ENCODE measurements at regions not wholly inside any gene's neighbourhood (a gene's known extent, or its start where the extent isn't known, plus 50 kb on each side); places are given as distances from the start of the nearest gene placed in this dataset.

DNA sequence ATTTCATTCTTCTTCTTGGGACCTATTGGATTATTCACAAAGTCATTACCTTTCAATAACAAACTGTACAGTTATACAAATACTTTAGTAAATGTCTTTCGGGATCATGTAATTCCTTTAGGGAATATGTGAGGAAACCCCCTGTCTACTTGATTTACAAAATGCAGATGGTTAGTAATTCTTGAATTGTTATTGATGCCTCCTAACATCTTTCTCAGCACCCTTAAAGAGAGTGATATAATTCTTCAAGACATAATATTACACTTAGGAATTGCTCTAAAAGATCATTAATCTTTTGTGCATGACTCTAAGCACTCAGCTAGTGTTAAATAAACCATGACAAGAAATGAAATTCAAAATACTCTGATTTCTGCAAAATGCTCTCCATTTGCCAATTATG is 988.1 kb upstream of the HS3ST1 start:
- no peak overlapping the region for H2AFZ ChIP-seq
- DNase-seq: no peak
- no peaks in the 10 kb centered on the region for H4K20me1 ChIP-seq (ENCODE audit: insufficient read depth)
- CTCF ChIA-PET: no interaction called here
- no peak overlapping the region for H3K4me3 ChIP-seq
- no TSS peak for BruUV-seq (replicated peaks)
- intact Hi-C loops (cut with micrococcal nuclease; ENCODE audit: unreplicated experiment): no loop called here
- no peaks in the 10 kb centered on the region for H3F3A ChIP-seq (ENCODE audit: insufficient read depth, low read depth)
- TF ChIP-seq, protein P1, sequence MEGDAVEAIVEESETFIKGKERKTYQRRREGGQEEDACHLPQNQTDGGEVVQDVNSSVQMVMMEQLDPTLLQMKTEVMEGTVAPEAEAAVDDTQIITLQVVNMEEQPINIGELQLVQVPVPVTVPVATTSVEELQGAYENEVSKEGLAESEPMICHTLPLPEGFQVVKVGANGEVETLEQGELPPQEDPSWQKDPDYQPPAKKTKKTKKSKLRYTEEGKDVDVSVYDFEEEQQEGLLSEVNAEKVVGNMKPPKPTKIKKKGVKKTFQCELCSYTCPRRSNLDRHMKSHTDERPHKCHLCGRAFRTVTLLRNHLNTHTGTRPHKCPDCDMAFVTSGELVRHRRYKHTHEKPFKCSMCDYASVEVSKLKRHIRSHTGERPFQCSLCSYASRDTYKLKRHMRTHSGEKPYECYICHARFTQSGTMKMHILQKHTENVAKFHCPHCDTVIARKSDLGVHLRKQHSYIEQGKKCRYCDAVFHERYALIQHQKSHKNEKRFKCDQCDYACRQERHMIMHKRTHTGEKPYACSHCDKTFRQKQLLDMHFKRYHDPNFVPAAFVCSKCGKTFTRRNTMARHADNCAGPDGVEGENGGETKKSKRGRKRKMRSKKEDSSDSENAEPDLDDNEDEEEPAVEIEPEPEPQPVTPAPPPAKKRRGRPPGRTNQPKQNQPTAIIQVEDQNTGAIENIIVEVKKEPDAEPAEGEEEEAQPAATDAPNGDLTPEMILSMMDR (conservative IDR thresholded peaks at IDR 0.05): no peak
- TF ChIP-seq EZH2 (IDR thresholded peaks at IDR 0.05; ENCODE audit: low read depth): no peak
- H3K27ac ChIP-seq: no peak overlapping the region
- H3K9me2 ChIP-seq (ENCODE audit: insufficient read depth): no peaks in the 10 kb centered on the region
- no peaks in the 10 kb centered on the region for H3K4me1 ChIP-seq (replicated peaks; ENCODE audit: insufficient read depth)
- POLR2A ChIA-PET (ENCODE audit: unreplicated experiment): no interaction called here
- no peaks in the 10 kb centered on the region for H3K79me2 ChIP-seq (ENCODE audit: low read depth)
- H3K27me3 ChIP-seq (ENCODE audit: insufficient read depth, low read depth): no peaks in the 10 kb centered on the region
- no peaks in the 10 kb centered on the region for H3K36me3 ChIP-seq (ENCODE audit: low read depth)
- no peak overlapping the region for H3K4me2 ChIP-seq
- H3K9me3 ChIP-seq (ENCODE audit: insufficient read depth, low read depth): no peaks in the 10 kb centered on the region

DNA sequence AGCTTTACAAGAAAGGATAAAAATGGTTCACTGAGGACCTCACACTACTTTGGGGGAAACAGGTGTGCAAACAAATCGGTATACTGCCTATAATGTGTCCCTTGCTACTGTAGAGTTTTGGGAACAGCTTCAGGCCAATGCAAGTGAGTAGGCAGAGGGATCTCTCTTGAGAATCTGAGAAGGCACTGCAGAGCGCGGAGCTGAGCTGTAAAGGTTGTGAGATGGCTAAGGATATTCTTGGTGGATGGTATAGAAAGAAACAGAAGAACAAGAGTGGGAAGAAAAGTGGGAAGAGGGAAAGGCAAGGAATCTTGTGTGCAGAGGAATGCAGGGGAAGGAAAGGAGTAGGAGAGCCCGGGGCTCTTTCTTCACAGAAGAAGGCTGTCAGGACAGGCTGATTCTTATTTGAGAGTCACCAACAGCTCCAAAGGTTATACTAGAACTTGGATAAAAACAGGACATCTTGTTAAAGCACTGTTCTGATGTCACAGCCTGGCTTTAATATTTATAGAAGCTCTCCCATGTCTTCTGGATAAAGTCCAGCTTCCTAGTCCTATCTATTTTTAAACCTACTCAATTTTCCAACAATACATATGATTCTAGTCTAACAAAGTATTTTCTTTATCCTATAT is 985.6 kb upstream of the HS3ST1 start:
- Histone ChIP-seq H3K27me3 (ENCODE audit: insufficient read depth, low read depth) (no peaks in the 10 kb centered on the region), H3K4me1 (replicated peaks; ENCODE audit: insufficient read depth) (no peaks in the 10 kb centered on the region), H3K36me3 (ENCODE audit: low read depth) (no peaks in the 10 kb centered on the region), H3K9me3 (ENCODE audit: insufficient read depth, low read depth) (no peaks in the 10 kb centered on the region), H3K4me3 (no peak overlapping the region), H4K20me1 (ENCODE audit: insufficient read depth) (no peaks in the 10 kb centered on the region), H3K27ac (no peak overlapping the region), H3K4me2 (no peak overlapping the region), H3K9me2 (ENCODE audit: insufficient read depth) (no peaks in the 10 kb centered on the region), H3K79me2 (ENCODE audit: low read depth) (no peaks in the 10 kb centered on the region), H2AFZ (no peak overlapping the region), H3F3A (ENCODE audit: insufficient read depth, low read depth) (no peaks in the 10 kb centered on the region)
- CTCF ChIA-PET: no interaction called here
- no peak for DNase-seq
- POLR2A ChIA-PET (ENCODE audit: unreplicated experiment): interaction anchor here (0.6 kb wide), 1 partner anchor 471 kb away, joined by 6 read pairs; no protein-coding TSS in a partner anchor
- no TSS peak for BruUV-seq (replicated peaks)
- no peak for TF ChIP-seq EZH2 (IDR thresholded peaks at IDR 0.05; ENCODE audit: low read depth)
- TF ChIP-seq, protein P1 (conservative IDR thresholded peaks at IDR 0.05): no peak
- intact Hi-C loops (cut with micrococcal nuclease; ENCODE audit: unreplicated experiment): no loop called here

DNA sequence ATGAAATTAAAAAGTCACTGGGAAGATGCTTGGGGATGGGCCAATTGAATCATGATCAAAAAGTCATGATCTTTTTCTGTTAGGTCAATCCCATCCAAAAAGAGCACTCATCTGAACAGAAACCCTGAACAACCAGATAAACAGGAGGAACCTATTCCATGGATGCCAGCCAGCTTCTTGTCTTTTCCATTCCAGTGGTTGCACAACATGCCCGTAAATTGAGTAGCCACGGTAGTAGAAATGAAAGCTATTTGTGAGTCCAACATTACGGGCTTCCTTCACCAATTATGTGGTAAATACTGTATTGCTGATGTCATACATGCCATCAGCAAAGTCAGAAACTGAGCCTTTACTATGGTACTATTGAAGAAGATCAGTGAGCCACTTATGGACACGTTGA is 982.4 kb upstream of the HS3ST1 start:
- POLR2A ChIA-PET (ENCODE audit: unreplicated experiment): no interaction called here
- intact Hi-C loops (cut with micrococcal nuclease; ENCODE audit: unreplicated experiment): no loop called here

More for the DNA sequence above, 982.4 kb upstream of the HS3ST1 start:
- Histone ChIP-seq H3K79me2 (ENCODE audit: low read depth) (no peaks in the 10 kb centered on the region), H3K9me2 (ENCODE audit: insufficient read depth) (no peaks in the 10 kb centered on the region), H3K4me1 (replicated peaks; ENCODE audit: insufficient read depth) (no peaks in the 10 kb centered on the region), H4K20me1 (ENCODE audit: insufficient read depth) (no peaks in the 10 kb centered on the region), H3K4me2 (no peak overlapping the region), H3K27ac (no peak overlapping the region), H3K9me3 (ENCODE audit: insufficient read depth, low read depth) (no peaks in the 10 kb centered on the region), H3K36me3 (ENCODE audit: low read depth) (no peaks in the 10 kb centered on the region), H3K27me3 (ENCODE audit: insufficient read depth, low read depth) (no peaks in the 10 kb centered on the region), H3K4me3 (no peak overlapping the region), H2AFZ (no peak overlapping the region), H3F3A (ENCODE audit: insufficient read depth, low read depth) (no peaks in the 10 kb centered on the region)
- CTCF ChIA-PET: no interaction called here
- no peak for DNase-seq
- no TSS peak for BruUV-seq (replicated peaks)
- no peak for TF ChIP-seq EZH2 (IDR thresholded peaks at IDR 0.05; ENCODE audit: low read depth)
- TF ChIP-seq, protein P1 (conservative IDR thresholded peaks at IDR 0.05): no peak

Measured in PC-9 (cell line).